CD4-positive, alpha-beta T cell treated with Interferon gamma for 1 hour (primary cell): ENCODE measurements at regions not wholly inside any gene's neighbourhood (a gene's known extent, or its start where the extent isn't known, plus 50 kb on each side); places are given as distances from the start of the nearest gene placed in this dataset.
"Not testable (repeated sequence)": the region's sequence is repeated elsewhere in the genome, so short reads cannot be mapped to it uniquely, and the experiment has no call there.

Experiments used
- DNase-seq: peaks from one replicate; pipeline ENCODE4 v3.0.0-alpha.2; 2020

GRCh38 chr2:111252436-111252835, 131.7 kb downstream of the BCL2L11 start:
- no peak for DNase-seq

DNA sequence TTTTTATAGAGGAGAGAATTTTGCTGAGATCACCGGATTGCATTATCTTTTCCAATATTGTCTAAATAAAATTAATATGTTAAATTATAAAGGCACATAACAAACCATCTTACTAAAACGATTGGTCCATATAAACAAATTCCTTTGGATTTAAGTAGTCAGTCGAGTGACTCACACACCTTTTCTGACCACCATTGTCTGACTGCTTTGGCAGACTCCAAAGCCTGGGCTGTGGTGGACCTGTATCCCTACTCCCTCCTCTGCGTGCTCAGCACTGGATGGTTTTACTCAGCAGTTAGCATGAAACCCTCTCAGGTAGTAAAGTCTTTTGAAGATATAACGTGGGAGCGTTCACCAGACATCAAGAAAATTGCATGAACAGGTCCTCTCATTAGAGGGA, 134.2 kb downstream of the BCL2L11 start:
- not testable (repeated sequence) for DNase-seq

GRCh38 chr2:111256628-111257027, 135.9 kb downstream of the BCL2L11 start:
- not testable (repeated sequence) for DNase-seq

DNA sequence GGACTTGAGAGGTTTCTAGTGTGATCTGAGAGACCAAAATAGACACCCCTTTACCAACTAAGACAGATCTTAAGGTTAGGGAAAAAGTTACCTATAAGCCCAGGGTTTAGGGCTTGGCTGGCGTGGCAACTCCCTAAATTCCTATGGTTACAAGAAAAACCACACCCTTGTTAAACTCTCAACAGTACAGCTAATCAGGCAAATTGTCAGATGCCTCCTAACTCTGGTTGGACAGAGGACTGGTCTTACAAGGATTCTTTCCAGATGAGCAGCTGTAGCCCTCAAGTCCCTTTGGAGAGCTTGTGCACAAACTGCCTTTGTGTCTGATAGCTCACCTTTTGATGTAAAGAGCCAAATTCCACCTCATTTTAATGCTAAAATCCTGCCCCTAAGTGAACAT, 136.9 kb downstream of the BCL2L11 start:
- not testable (repeated sequence) for DNase-seq

DNA sequence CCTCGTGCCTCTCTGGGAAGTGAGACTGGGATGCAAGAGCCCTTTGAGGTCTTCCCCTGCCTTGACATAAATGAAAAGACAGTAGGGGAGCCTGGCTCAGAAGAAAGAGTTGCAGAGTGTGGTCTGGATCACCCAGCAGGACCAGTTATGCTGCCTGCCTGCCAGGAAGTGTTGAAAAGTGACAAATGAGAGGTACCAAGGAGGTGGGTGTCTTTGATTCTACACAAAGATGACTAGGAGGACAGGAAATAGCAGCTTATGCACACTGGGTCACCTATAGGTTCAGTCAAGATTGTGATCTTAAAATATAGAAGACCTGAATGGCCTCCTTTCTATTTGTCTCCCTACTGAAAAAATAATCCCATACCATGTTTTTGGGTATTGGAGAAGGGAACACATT, 137.6 kb downstream of the BCL2L11 start:
- DNase-seq, result not testable (repeated sequence)

DNA sequence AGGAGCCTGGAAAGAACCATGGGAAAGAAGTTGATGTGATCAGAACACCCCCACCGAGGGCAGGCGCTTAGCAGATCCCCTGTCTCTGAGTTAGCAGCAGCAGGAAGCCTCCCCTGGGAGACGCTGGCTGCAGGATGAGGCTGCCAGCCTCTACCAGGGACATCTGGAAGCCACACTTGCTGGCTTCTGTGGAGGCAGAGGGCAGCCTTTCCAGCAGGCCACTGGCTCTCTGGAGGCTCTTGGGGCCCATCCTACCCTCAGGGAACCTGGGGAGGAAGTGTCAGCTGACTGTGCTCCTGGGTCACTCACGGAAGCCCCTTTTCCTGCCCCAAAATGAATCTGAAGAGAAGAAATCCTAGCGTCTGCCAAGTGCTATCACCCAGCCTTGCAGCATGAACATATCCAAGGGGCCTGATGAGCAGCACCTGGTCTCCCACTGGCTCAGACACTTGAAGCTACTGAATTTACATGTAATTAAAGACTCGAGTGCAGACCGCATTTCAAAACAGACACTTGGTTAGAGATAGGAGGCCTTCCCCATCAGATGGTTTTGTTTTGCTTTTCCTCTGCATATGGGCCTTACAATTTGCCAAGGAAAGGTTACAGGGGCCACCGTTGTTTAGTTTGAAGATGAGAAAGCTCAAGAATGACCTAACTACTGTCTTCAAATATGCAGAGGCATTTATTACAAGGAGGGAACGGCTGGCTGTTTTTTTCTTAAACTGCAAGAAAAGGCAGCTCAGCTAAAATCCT, 142.1 kb downstream of the BCL2L11 start:
- DNase-seq, result not testable (repeated sequence)

DNA sequence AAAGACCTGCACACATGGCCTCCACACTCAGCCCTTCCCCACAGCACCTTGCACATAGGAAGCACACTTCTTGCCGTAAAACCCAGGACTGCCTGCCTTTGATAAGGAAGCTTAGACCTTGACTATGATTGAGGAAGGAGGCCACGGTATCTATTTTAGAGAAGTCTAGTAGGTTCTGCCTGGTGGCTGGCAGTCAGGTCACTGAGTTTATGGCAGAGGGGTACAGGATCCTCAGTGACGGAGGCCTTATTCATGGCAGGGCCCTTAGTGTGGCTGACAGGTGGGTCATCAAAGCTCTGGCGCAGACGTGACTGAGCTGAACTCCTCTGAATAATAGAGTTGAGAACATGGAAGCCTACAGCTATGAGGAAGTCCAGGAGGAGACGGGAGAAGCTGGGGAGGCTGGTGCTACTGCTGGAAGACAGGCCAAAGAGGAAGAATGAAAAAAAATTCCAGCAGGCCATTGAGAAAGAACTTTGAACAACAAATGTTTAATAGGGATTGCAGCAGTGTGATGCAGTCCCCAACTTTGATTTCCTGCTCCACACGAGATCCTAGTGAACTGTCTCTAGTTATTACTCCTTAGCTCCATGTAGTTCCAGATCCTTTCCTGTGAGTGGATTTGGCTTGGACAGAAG, 142.8 kb downstream of the BCL2L11 start:
- DNase-seq, result not testable (repeated sequence)

DNA sequence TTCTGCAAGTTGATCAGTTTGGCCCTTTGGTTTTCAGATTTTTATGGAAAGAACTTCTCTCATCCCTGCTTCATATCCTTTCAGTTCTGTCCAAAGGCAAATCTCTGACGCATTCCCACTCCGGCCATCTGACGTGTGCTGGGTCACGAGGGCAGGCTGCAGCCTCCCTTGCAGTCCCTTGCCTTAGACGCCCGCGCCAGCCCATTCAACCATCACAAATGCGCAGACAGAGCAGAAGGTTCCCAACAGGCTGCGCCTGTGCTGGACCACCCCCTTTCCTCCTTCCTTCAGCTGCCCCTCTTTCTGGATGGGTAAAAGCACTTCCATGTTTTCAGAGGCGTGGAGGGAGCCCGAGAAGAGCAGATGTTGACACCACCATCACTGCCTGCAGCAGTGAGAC, 144.2 kb downstream of the BCL2L11 start:
- DNase-seq, result not testable (repeated sequence)

DNA sequence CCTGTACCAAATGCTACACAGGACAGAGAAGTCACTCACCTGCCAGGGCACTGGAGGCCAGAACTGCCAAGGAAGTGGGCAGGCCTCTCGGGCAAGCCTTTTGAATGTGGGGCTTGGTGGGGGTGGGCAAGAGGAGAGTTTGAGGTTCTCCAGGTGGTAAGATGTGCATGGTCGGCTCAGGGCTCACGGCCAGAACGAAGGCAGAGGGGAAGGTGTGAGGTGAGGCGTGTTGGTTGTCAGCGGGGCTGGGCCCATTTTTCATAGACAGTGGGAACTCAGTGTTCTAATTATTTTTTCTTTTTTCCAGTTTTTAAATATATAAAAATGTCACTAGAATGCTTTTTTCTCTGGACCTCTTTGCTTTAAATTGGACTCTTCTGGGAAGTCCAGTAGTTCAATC, 145.8 kb downstream of the BCL2L11 start:
- not testable (repeated sequence) for DNase-seq

- not testable (repeated sequence) for DNase-seq
Measured at GRCh38 chr2:111267038-111267437, 146.3 kb downstream of the BCL2L11 start.

DNA sequence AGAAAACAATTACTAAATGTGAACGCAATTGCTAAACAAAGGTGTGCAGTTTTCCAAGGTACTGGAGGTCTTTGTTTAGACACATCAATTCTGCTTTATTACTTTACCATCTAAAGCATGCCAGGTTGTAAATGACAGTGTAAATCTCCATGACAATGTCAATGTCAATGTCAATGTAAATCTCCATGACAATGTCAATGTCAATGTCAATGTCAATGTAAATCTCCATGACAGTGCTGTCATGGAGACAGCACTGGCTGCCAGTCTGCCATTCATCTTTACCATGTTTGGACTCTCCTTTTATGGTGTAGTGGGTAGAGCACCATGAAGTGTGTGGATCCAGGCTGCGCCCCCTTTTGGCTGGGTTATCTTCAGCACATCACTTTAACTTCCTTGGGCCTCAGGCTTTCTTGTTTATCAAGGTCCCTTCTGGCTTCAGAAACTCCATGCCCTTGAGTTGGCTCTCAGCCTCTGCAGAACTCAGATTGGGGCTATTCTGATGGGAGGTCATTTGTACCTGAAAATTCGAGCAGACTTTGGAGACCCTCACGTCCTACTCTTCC, 149.1 kb downstream of the BCL2L11 start:
- DNase-seq, result not testable (repeated sequence)

GRCh38 chr2:111270569-111270968, 149.9 kb downstream of the BCL2L11 start:
- DNase-seq, result not testable (repeated sequence)

- not testable (repeated sequence) for DNase-seq
Measured at GRCh38 chr2:111271647-111272304, 151.1 kb downstream of the BCL2L11 start.

DNA sequence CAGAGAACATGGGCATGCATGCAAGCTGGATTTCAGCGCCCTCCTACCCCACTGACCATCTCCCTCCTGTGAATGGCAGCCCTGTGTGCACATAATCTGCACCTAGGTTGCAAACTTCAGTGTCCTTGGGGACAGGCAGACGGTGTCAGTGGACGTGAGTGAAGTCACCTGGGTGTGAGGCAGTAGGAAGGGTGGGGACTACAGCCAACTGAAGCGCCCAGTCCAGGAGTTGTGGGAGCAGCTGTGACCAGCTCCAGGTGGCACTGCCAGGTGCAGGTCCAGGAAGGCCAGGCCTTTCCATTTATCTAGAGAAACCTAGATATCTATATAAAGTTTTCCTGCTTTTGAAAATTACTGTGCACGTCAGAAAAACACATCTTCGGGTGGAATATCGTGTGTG, 152.3 kb downstream of the BCL2L11 start:
- not testable (repeated sequence) for DNase-seq

GRCh38 chr2:111275047-111275853, 154.5 kb downstream of the BCL2L11 start:
- DNase-seq, result not testable (repeated sequence)

- not testable (repeated sequence) for DNase-seq
Measured at GRCh38 chr2:111275854-111276171, 155.1 kb downstream of the BCL2L11 start.

DNA sequence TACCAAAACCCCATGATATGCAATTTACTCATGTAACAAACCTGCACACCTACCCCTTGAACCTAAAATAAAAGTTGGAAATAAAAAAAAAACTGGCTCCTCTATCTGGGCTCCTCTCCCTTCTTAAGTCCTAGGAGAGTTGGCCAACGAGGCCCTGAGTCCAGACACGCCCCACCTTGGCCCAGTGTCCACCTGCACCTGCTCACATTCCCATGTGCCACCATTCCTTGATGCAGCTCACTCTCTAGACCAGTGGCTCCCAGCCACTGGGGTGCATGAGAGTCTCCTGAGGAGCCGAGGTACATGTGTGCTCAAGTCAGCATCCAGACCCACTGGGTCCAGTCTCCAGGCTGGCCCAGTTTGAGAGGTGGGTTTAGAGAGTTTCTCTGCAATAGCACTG, 157.4 kb downstream of the BCL2L11 start:
- DNase-seq, result not testable (repeated sequence)

DNA sequence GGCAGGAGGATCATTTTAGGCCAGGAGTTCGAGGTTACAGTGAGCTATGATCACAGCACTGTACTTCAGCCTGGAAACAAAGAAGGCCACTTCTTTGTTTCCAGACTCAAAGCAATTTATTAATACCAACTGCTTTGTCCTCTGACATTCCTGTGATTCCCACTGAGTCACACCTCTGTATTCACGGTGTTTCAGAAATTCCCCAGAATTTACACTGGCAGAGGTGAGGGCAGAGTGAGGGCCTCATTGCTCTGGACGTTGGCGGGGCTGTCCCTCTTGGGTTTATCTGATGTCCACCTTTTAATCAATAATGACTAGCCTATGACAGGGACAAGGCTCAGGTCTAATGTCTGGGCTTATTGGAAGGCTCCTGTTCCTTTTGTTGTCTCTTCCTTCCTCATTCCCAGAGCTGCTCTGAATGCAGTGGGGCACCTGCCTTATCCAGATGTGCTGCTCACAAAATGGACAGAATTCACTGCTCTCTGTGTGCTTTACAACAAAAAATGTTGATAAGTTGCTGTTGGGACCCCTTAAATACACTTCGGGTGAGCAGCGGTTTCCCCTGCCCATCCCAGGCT, 160.1 kb downstream of the BCL2L11 start:
- DNase-seq, result not testable (repeated sequence)

DNA sequence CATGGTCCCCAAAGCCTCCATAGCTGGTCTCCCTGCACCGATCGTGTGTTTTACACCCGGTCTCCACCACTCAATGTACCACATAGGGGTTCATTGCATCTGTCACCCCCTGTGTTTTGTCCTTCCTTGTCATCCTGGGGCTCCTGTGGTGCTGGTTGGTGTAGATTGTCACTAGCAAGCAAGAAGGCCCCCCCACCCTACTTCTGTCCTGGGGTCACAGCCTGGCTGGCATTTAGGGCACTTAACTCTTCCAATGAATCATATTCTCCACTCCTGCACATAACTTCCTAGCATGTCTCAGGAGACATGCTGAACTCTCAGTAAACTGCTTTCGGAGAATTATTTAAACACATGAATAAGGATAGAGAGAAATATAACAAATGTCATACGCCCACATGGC, 161.4 kb downstream of the BCL2L11 start:
- not testable (repeated sequence) for DNase-seq

DNA sequence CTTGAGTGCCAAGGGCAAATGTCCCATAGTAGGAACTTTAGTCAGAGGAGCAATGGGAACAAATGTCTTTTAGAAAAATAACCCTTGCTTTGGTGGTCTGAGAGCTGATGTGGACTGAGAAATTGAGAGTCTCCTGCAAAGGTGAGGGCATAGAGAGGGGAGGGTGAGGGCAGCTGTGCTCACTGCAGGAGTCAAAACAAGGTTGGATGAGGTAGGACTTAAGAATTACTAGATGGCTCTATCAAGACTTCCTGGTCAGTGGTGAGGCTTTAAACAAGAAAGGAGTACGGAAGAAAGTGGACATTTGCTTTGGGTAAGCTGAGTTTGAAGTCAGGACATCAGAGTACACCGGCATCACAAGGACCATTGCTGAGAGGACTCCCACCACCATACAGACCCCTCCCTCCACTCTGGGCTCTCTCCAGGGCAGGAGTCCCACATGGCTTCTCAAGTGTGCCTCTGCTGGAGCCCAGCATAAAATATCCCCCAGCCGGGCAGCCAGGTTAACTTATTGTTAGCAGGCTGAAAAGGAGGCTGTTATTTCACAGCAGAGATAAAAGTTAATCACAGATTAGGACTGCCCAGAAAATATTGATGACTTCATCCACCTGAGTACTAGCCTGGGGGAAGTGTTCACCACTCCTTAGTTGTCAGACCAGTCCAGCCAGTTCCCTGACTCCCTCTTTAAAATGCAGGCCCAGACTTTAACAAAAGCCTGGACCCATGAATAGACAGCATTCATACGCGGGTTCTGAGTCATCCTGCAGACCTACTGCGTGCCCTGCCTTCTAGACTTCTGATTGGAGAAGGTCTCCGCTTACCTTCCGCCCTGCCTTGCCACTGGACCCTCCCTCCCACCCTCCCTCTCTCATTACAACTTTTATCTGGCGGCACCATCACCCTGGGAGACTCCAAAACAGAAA, 167.2 kb downstream of the BCL2L11 start:
- not testable (repeated sequence) for DNase-seq

DNA sequence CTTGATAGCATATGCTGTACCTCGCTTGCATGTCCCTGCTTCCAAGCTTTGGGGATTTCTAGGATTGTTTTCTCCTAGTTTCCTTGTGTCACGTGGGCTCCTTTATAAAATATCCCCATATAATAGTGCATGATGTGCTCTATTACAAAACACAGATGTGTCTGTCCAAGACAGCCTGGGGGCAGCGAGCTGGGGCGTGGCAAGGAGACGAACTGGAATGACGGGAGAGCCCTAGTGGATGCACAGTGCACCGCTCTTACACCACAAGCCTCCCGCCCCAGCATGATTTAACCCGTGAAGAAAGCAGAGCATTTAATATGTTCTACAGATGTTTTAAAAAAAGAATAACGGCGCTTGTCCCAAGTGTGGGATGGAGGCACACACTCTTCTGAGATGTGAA, 169.7 kb downstream of the BCL2L11 start:
- DNase-seq, result not testable (repeated sequence)
